ENCODE measurements at regions not wholly inside any gene's neighbourhood (a gene's known extent, or its start where the extent isn't known, plus 50 kb on each side); places are given as distances from the start of the nearest gene placed in this dataset.
A peak's percentile ranks its signal among the peaks of the same experiment; 100 is the strongest.

DNA sequence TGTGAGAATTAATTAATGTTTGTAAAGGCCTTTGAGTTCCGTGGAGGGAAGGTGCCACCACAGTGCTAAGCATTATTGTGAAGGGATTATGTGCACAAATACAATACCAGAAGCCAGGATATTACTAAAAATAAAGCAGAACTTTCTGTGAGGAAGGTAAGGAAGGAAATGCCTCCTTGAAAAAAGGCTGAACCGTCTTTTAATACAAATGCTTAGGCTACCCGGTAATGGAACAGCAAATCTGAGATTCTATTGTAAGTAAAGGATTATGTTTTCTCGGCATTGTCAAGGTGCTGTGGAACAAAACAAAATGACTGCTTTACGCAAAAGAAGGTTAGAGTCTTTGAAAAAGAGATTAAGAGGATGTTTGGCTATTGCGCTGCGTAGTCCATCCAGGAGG, 57.9 kb upstream of the SPRY1 start:
- peaks cover 8 to 17% (median 11%) of the 10 kb centered on the region in 7 donors for H3K9me3 Mint-ChIP-seq
- H3K4me1 Mint-ChIP-seq, result peaks cover 39% of the 10 kb centered on the region
- 31% methylated on average over 3 of the region's 7 CpGs for WGBS (ENCODE audit: insufficient coverage)
- H3K27me3 ChIP-seq (ENCODE audit: control insufficient read depth in 2 of 2, insufficient read depth in 2 of 2, low read length in 2 of 2), result no peaks in the 10 kb centered on the region
- H3K36me3 ChIP-seq (replicated peaks in 1 of 2; ENCODE audit: control insufficient read depth in 1 of 2, insufficient read depth in 2 of 2, low read length in 2 of 2), result no peaks in the 10 kb centered on the region
- H3K79me2 ChIP-seq (ENCODE audit: insufficient read depth, low read length), result no peaks in the 10 kb centered on the region
- no peak overlapping the region for H3K4me2 ChIP-seq (replicated peaks; ENCODE audit: extremely low read depth, low read length, poor library complexity, severe bottlenecking)
- DNase-seq, result no peak
- no peaks in the 10 kb centered on the region for H4K20me1 ChIP-seq (ENCODE audit: insufficient read depth, low read length)
- H3K36me3 Mint-ChIP-seq, result no peaks in the 10 kb centered on the region
- peaks cover 16 to 44% of the 10 kb centered on the region in 2 donors for H3K4me1 ChIP-seq (ENCODE audit: control insufficient read depth in 1 of 2, insufficient read depth in 2 of 2, low read length in 2 of 2)
- no peak overlapping the region for H3K9ac ChIP-seq (ENCODE audit: insufficient read depth, low read length, poor library complexity, severe bottlenecking)
- no peak overlapping the region for H2AFZ ChIP-seq (ENCODE audit: insufficient read depth, low read depth, low read length, poor library complexity, severe bottlenecking)
- no peak overlapping the region for H3K4me3 Mint-ChIP-seq
- peaks cover 0 to 3% (median 2%) of the 10 kb centered on the region in 3 donors for H3K27me3 Mint-ChIP-seq (ENCODE audit: low read depth in 3 of 3)
- peaks cover 0 to 8% of the 10 kb centered on the region in 2 donors for H3K9me3 ChIP-seq (replicated peaks in 1 of 2; ENCODE audit: control insufficient read depth in 1 of 2, insufficient read depth in 1 of 2, low read length in 2 of 2)
- H3K27ac ChIP-seq (ENCODE audit: low read depth in 1 of 2, low read length in 2 of 2), result no peak overlapping the region
- no peak overlapping the region for H3K27ac Mint-ChIP-seq
- TF ChIP-seq, protein P1, sequence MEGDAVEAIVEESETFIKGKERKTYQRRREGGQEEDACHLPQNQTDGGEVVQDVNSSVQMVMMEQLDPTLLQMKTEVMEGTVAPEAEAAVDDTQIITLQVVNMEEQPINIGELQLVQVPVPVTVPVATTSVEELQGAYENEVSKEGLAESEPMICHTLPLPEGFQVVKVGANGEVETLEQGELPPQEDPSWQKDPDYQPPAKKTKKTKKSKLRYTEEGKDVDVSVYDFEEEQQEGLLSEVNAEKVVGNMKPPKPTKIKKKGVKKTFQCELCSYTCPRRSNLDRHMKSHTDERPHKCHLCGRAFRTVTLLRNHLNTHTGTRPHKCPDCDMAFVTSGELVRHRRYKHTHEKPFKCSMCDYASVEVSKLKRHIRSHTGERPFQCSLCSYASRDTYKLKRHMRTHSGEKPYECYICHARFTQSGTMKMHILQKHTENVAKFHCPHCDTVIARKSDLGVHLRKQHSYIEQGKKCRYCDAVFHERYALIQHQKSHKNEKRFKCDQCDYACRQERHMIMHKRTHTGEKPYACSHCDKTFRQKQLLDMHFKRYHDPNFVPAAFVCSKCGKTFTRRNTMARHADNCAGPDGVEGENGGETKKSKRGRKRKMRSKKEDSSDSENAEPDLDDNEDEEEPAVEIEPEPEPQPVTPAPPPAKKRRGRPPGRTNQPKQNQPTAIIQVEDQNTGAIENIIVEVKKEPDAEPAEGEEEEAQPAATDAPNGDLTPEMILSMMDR (IDR thresholded peaks at IDR 0.05), result no peak
- intact Hi-C loops (cut with micrococcal nuclease), result no loop called here
- H3K4me3 ChIP-seq (replicated peaks in 1 of 3; ENCODE audit: low read depth in 2 of 3, low read length in 3 of 3), result no peak overlapping the region

DNA sequence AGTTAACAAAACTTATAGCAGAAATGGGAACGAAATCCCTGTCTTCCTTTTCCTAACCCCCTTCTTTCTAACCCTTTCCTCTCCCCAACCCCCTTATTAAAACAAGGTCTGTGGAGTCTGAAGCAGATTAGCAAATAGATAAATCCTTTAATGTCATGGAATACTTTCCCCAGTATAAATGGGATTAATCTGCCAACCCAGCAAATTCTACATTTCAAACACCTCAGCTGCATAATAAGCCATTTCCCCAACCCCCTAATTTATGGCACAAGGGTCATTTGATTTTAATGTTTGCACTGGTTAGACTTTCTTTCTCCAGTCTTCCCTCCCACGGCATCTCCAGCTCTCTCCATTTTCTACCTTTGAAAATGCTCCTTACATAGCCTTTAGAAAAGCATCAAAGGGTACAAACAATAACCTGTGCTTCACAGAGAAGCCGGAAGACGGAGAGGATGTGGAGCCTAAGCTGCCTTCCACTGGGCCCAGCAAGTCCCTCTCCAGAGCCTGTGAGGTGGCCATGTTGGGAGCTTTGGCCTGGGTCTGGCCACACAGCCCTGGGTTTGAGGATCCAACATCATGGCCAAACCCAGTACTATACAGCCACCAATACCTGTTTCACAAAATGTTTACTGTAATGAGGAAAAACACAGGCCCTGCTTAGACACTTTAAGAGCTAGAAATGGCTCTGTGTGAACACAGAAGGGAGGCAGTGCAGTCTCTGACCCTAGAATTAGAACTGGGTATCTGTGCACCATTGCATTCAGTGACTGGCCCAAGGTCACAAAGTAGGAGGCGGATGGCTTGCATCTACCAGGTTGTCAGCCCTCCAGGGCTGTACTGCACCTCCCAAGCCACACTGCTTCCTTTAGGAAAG, 56.9 kb upstream of the SPRY1 start:
- intact Hi-C loops (cut with micrococcal nuclease), result no loop called here
- Mint-ChIP-seq H3K4me3 (no peak overlapping the region), H3K4me1 (peaks cover 45% of the 10 kb centered on the region), H3K36me3 (no peaks in the 10 kb centered on the region), H3K27ac (peak overlapping the region; percentile 32 to 95 (median 90)), H3K9me3 (peaks cover 3 to 12% (median 4%) of the 10 kb centered on the region in 7 donors), H3K27me3 (ENCODE audit: low read depth in 3 of 3) (peaks cover 0 to 3% (median 2%) of the 10 kb centered on the region in 3 donors)
- Histone ChIP-seq H3K27ac (ENCODE audit: low read depth in 1 of 2, low read length in 2 of 2) (peak overlapping the region in 1 of 2 donors; percentile 42), H2AFZ (ENCODE audit: insufficient read depth, low read depth, low read length, poor library complexity, severe bottlenecking) (peak overlapping the region; percentile 9), H3K4me1 (ENCODE audit: control insufficient read depth in 1 of 2, insufficient read depth in 2 of 2, low read length in 2 of 2) (peaks cover 16 to 50% of the 10 kb centered on the region in 2 donors), H3K9me3 (replicated peaks in 1 of 2; ENCODE audit: control insufficient read depth in 1 of 2, insufficient read depth in 1 of 2, low read length in 2 of 2) (peaks cover 0 to 8% of the 10 kb centered on the region in 2 donors), H3K4me3 (replicated peaks in 1 of 3; ENCODE audit: low read depth in 2 of 3, low read length in 3 of 3) (no peak overlapping the region), H3K27me3 (ENCODE audit: control insufficient read depth in 2 of 2, insufficient read depth in 2 of 2, low read length in 2 of 2) (no peaks in the 10 kb centered on the region), H3K36me3 (replicated peaks in 1 of 2; ENCODE audit: control insufficient read depth in 1 of 2, insufficient read depth in 2 of 2, low read length in 2 of 2) (no peaks in the 10 kb centered on the region), H3K9ac (ENCODE audit: insufficient read depth, low read length, poor library complexity, severe bottlenecking) (no peak overlapping the region), H4K20me1 (ENCODE audit: insufficient read depth, low read length) (no peaks in the 10 kb centered on the region), H3K4me2 (replicated peaks; ENCODE audit: extremely low read depth, low read length, poor library complexity, severe bottlenecking) (no peak overlapping the region), H3K79me2 (ENCODE audit: insufficient read depth, low read length) (no peaks in the 10 kb centered on the region)
- 93% methylated on average over 4 of the region's 5 CpGs for WGBS (ENCODE audit: insufficient coverage)
- no peak for DNase-seq
- TF ChIP-seq, protein P1 (IDR thresholded peaks at IDR 0.05), result no peak
